ENCODE measurements at regions not wholly inside any gene's neighbourhood (a gene's known extent, or its start where the extent isn't known, plus 50 kb on each side); places are given as distances from the start of the nearest gene placed in this dataset.
A peak's percentile ranks its signal among the peaks of the same experiment; 100 is the strongest.

GRCh38 chr4:108400309-108400708 is 220.1 kb upstream of the RPL34 start:
- Histone ChIP-seq H3K79me2 (ENCODE audit: insufficient read depth, low read length) (no peaks in the 10 kb centered on the region), H3K36me3 (replicated peaks in 1 of 2; ENCODE audit: control insufficient read depth in 1 of 2, insufficient read depth in 2 of 2, low read length in 2 of 2) (no peaks in the 10 kb centered on the region), H3K4me1 (ENCODE audit: insufficient read depth, low read length) (no peaks in the 10 kb centered on the region), H3K4me2 (ENCODE audit: low read depth, low read length) (no peak overlapping the region), H3K27me3 (ENCODE audit: control insufficient read depth in 1 of 2, insufficient read depth in 2 of 2, low read length in 2 of 2) (peaks cover 0 to 7% of the 10 kb centered on the region in 2 experiments; a peak in 1 of 5 replicates), H2AFZ (ENCODE audit: low read length) (no peak overlapping the region), H3K9me3 (ENCODE audit: low read length) (no peaks in the 10 kb centered on the region), H3K27ac (ENCODE audit: extremely low read length, insufficient read depth, low read length) (no peak overlapping the region), H4K20me1 (ENCODE audit: insufficient read depth, low read length) (no peaks in the 10 kb centered on the region), H3K4me3 (replicated peaks in 1 of 3; ENCODE audit: insufficient read depth in 1 of 3, low read depth in 2 of 3, low read length in 3 of 3) (no peak overlapping the region), H3K9ac (ENCODE audit: insufficient read depth, low read depth, low read length) (no peak overlapping the region)
- TF ChIP-seq ATF7 (IDR thresholded peaks at IDR 0.05) (peak; percentile 76), ATF7 (CRISPR knock-in tag; IDR thresholded peaks at IDR 0.05) (no peak), ZNF629 (CRISPR knock-in tag; conservative IDR thresholded peaks at IDR 0.05) (0 out of 2 replicates have a peak, but pooled peaks have one; percentile 19), CEBPB (IDR thresholded peaks at IDR 0.05; ENCODE audit: borderline replicate concordance, low read depth, low read length) (peak; percentile 52; the same call in 1 of the 2 replicates), ZNF253 (CRISPR knock-in tag; IDR thresholded peaks at IDR 0.05; ENCODE audit: borderline replicate concordance) (no peak), CREB1 (IDR thresholded peaks at IDR 0.05) (peak; percentile 69), CREB1 (CRISPR knock-in tag; IDR thresholded peaks at IDR 0.05) (no peak)
- intact Hi-C loops (cut with micrococcal nuclease; ENCODE audit: unreplicated experiment) (no loop called here), in situ Hi-C loops (cut with HindIII; ENCODE audit: extremely low pct_ligation_motif_present, low pct_unique_long_range_greater_than_20kb) (no loop called here)
- no peak for DNase-seq (ENCODE audit: low spot score)
- 17% methylated on average over 6 of the region's 6 CpGs for WGBS (ENCODE audit: low lambda C conversion rate)
- BruUV-seq (replicated peaks), result no TSS peak
- CTCF ChIA-PET (ENCODE audit: low intra/inter-chr PET ratio, low total read pairs), result no interaction called here
- FAIRE-seq, result no peak
- POLR2A ChIA-PET, result no interaction called here
- no peak for ATAC-seq

DNA sequence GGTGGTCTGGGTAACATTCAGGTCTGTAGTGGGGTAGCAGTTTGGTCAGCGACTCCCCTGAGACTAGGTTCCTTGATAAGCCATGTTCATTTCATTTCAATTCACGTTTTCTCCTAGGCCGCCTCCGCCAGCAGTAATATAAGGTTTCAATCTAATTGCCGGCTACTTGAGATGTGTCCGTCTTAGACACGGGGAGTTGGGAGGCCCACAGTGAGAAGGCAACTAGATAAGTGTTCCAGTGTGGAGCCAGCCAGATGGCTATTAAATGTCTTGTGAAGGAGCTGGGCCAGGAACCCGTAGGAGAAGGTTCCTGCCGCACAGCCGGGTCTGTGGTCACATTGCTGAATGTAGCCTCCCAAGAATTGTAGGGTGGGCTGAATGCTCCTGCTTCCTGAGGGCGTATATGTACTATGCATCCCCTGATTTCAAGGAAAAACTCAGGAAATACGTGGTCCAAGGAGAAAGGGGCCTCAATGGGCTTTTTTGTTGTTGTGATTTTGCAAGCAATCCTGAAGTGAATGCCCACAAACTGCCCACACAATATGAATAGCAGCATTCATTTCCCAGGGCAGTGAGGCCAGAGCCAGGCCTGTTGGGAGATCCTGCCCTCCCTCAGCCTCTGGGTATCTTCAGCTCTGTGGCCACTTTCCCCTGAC is 220.6 kb upstream of the RPL34 start:
- intact Hi-C loops (cut with micrococcal nuclease; ENCODE audit: unreplicated experiment), result no loop called here
- H3K27ac ChIP-seq (ENCODE audit: extremely low read length, insufficient read depth, low read length), result no peak overlapping the region
- H3K36me3 ChIP-seq (replicated peaks in 1 of 2; ENCODE audit: control insufficient read depth in 1 of 2, insufficient read depth in 2 of 2, low read length in 2 of 2), result no peaks in the 10 kb centered on the region
- no peaks in the 10 kb centered on the region for H3K9me3 ChIP-seq (ENCODE audit: low read length)
- WGBS (ENCODE audit: low lambda C conversion rate), result 39% methylated on average over 8 of the region's 12 CpGs
- TF ChIP-seq, protein P1, sequence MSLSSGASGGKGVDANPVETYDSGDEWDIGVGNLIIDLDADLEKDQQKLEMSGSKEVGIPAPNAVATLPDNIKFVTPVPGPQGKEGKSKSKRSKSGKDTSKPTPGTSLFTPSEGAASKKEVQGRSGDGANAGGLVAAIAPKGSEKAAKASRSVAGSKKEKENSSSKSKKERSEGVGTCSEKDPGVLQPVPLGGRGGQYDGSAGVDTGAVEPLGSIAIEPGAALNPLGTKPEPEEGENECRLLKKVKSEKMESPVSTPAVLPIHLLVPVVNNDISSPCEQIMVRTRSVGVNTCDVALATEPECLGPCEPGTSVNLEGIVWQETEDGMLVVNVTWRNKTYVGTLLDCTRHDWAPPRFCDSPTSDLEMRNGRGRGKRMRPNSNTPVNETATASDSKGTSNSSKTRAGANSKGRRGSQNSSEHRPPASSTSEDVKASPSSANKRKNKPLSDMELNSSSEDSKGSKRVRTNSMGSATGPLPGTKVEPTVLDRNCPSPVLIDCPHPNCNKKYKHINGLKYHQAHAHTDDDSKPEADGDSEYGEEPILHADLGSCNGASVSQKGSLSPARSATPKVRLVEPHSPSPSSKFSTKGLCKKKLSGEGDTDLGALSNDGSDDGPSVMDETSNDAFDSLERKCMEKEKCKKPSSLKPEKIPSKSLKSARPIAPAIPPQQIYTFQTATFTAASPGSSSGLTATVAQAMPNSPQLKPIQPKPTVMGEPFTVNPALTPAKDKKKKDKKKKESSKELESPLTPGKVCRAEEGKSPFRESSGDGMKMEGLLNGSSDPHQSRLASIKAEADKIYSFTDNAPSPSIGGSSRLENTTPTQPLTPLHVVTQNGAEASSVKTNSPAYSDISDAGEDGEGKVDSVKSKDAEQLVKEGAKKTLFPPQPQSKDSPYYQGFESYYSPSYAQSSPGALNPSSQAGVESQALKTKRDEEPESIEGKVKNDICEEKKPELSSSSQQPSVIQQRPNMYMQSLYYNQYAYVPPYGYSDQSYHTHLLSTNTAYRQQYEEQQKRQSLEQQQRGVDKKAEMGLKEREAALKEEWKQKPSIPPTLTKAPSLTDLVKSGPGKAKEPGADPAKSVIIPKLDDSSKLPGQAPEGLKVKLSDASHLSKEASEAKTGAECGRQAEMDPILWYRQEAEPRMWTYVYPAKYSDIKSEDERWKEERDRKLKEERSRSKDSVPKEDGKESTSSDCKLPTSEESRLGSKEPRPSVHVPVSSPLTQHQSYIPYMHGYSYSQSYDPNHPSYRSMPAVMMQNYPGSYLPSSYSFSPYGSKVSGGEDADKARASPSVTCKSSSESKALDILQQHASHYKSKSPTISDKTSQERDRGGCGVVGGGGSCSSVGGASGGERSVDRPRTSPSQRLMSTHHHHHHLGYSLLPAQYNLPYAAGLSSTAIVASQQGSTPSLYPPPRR (CRISPR knock-in tag; IDR thresholded peaks at IDR 0.05; ENCODE audit: borderline replicate concordance), result no peak
- H4K20me1 ChIP-seq (ENCODE audit: insufficient read depth, low read length), result no peaks in the 10 kb centered on the region
- H3K4me2 ChIP-seq (ENCODE audit: low read depth, low read length), result no peak overlapping the region
- H2AFZ ChIP-seq (ENCODE audit: low read length), result no peak overlapping the region
- DNase-seq (ENCODE audit: low spot score) (no peak), ATAC-seq (no peak), FAIRE-seq (no peak)
- H3K9ac ChIP-seq (ENCODE audit: insufficient read depth, low read depth, low read length), result no peak overlapping the region
- BruUV-seq (replicated peaks), result no TSS peak
- POLR2A ChIA-PET, result no interaction called here
- H3K79me2 ChIP-seq (ENCODE audit: insufficient read depth, low read length), result no peaks in the 10 kb centered on the region
- no peaks in the 10 kb centered on the region for H3K4me1 ChIP-seq (ENCODE audit: insufficient read depth, low read length)
- peaks cover 0 to 7% of the 10 kb centered on the region in 2 experiments; a peak in 1 of 5 replicates for H3K27me3 ChIP-seq (ENCODE audit: control insufficient read depth in 1 of 2, insufficient read depth in 2 of 2, low read length in 2 of 2)
- CTCF ChIA-PET (ENCODE audit: low intra/inter-chr PET ratio, low total read pairs), result no interaction called here
- H3K4me3 ChIP-seq (replicated peaks in 1 of 3; ENCODE audit: insufficient read depth in 1 of 3, low read depth in 2 of 3, low read length in 3 of 3), result no peak overlapping the region
- in situ Hi-C loops (cut with HindIII; ENCODE audit: extremely low pct_ligation_motif_present, low pct_unique_long_range_greater_than_20kb), result no loop called here
